Neural cell (in vitro differentiated cells): ENCODE measurements at regions not wholly inside any gene's neighbourhood (a gene's known extent, or its start where the extent isn't known, plus 50 kb on each side); places are given as distances from the start of the nearest gene placed in this dataset.

ENCODE experiments used
- CTCF ChIP-seq: fragments of 450-650 bp; IDR thresholded peaks from 2 replicates; pipeline ENCODE4 v1.5.1; 2014; ENCODE audit warnings: antibody characterized with exemption, mild to moderate bottlenecking, moderate library complexity; ENCODE audit not compliant: poor library complexity, severe bottlenecking
- EP300 ChIP-seq: fragments of 450-650 bp; conservative IDR thresholded peaks from 2 replicates; pipeline ENCODE4 v1.6.1; 2014; ENCODE audit warnings: antibody characterized with exemption, mild to moderate bottlenecking, moderate library complexity; ENCODE audit not compliant: poor library complexity, severe bottlenecking
- EZH2 ChIP-seq: fragments of 200-600, 300-800 bp; shearing (Covaris generic), sonication (generic); IDR thresholded peaks from 2 replicates; pipeline ENCODE4 v1.6.1; 2014; ENCODE audit warnings: antibody characterized with exemption, low read length, borderline replicate concordance, mild to moderate bottlenecking; ENCODE audit not compliant: insufficient read depth, poor library complexity, severe bottlenecking
- POLR2AphosphoS5 ChIP-seq: IDR thresholded peaks from 2 replicates; pipeline ENCODE4 v1.6.1; 2012
- RAD21 ChIP-seq: fragments of 450-650 bp; conservative IDR thresholded peaks from 2 replicates; pipeline ENCODE4 v1.6.1; 2014; ENCODE audit warnings: antibody characterized with exemption, mild to moderate bottlenecking, moderate library complexity
- TAF1 ChIP-seq: IDR thresholded peaks from 2 replicates; pipeline ENCODE4 v1.6.1; 2012; ENCODE audit warnings: low read depth

GRCh38 chr2:186423481-186423880 is 62.6 kb upstream of the ZC3H15 start:
- TF ChIP-seq CTCF (no peak), RAD21 (no peak), POLR2AphosphoS5 (no peak), EZH2 (no peak), TAF1 (no peak), EP300 (no peak)
